HG03565 (cell line): ENCODE measurements at regions not wholly inside any gene's neighbourhood (a gene's known extent, or its start where the extent isn't known, plus 50 kb on each side); places are given as distances from the start of the nearest gene placed in this dataset.
A peak's percentile ranks its signal among the peaks of the same experiment; 100 is the strongest.
"Not testable (repeated sequence)": the region's sequence is repeated elsewhere in the genome, so short reads cannot be mapped to it uniquely, and the experiment has no call there.

Source experiments
- ATAC-seq: cut with Tn5 transposase; IDR thresholded peaks from one replicate; pipeline ENCODE4 v1.9.1; 2021; ENCODE audit warnings: mild to moderate bottlenecking, moderate library complexity; ENCODE audit not compliant: unreplicated experiment

DNA sequence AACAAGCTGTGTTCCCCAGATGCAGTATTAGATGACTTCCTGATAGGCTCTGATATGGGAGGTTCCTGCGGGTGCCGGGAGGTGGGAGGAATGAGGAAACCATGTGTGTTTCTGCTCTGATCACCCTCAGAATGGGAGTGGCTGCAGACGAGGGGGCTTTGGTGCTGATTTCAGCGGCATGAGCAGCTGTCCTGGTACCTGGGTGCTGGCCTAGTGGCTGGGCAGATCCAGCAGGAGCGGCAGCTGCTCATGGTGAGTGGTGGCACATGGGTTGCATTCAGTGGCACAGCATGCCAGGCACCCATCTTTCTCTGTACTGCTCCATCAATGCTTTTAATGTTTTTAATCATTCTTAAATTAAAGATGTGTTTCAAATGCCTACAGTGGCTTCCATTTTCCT lies 177.2 kb upstream of the NETO1 start:
- no peak for ATAC-seq

DNA sequence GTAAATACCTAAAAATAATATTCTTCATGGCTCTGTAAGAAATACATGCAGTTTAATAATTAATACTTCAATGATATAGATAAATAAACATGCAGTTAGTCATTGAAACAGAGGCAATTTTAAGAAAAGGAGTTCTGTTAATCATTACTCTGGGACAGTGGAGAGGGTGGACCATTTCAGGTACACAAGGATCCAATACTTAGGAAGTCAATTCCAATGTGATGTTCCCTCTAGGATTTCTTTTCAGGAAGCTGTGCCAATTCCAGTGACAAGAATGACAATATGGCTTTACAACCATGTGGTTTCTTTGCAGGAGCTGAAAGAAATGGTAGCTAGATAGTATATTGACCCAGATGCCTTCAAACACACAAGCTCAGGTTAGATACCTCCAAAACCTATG lies 175.8 kb upstream of the NETO1 start:
- no peak for ATAC-seq

DNA sequence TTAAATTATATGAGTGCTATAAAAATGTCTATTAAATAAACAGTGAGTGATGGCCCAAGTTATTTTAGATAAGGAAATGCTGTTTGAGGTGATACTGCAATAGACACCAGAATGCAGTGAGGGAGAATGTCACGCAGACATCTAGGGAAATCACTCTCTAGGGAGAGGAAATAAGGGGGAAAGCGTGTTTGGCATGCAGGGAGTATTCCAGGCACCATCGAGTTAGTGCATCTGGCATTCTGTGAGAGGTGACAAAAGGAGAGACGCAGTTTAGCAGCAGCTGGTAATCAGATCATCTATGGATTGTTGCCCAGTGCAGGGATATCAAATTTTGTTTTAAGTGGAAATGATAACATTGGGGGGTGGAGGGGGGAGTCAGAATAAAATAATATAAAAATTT lies 175.4 kb upstream of the NETO1 start:
- no peak for ATAC-seq

DNA sequence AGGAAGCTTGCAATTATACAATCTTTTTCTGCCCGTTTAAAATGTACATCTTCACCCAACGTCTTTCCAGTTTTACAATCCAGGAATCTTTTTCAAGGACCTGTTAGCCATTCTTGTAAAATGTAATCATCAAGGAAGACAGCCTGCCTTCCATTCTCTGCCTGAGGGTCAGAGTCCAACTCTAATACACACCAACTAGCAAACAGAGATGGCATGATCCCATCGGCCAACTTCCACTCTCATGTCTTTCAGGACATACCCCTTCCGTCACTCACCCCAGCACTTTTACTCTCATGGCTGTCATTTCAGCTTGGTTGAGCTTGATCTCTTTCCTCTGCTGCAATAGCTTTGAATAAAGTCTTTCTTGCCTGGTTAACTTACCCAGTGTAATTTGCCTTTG lies 172.5 kb upstream of the NETO1 start:
- no peak for ATAC-seq

DNA sequence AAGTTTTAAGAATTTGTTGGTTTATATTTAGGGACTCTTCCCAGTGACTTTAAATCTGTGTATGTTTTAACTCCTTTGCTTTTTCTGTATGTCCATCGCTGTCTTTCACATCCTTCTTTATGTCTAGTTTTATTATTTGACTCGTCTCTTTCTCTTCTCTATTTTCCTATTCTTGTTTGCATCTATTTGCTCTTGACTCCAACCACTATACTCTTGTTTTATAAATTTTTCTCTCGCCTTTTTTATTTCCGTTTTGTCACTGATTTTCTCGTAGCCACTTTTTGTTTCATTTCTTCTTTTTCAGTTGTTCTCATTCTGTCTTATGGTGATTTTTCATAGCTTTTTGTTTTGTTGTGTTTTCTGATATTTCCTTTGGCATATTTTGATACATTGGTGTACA lies 170.5 kb upstream of the NETO1 start:
- no peak for ATAC-seq

DNA sequence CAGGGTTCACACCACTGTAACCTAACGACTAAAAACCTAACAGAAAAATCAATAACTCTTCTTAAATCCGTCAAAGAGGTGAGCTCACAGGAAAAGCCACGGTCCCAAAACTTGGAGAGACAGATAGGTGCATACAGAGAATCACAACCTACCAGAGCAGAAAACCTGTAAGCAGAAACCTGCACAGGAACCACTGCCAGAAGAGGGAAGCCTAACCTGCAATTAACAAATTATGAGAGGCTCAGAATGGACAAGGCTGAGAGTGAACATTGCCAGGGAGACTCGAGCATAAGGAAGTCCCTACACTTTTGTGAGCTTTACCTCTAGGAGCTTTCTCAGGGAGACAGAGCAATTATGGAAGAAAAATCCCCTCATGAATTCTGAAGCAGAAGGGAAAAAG lies 156.2 kb upstream of the NETO1 start:
- ATAC-seq: no peak

DNA sequence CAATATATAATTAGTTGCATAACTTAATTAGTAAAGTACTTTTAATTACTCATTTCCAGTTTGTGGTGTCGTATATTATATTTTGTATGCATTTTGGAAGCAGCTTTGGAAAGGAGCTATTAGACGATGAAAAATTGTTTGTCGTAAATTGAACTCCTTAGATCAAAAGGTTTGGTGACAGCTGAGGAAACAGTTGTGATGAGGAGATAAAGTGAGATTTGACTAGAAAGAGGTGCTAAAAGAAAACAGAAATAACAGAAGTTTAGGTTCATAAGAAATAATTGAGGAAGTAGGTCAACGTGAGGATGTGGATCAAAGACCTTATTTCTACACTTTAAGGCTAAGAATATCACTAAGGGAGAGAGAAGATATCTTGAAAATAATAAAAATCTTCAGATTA lies 141.9 kb upstream of the NETO1 start:
- ATAC-seq: no peak

DNA sequence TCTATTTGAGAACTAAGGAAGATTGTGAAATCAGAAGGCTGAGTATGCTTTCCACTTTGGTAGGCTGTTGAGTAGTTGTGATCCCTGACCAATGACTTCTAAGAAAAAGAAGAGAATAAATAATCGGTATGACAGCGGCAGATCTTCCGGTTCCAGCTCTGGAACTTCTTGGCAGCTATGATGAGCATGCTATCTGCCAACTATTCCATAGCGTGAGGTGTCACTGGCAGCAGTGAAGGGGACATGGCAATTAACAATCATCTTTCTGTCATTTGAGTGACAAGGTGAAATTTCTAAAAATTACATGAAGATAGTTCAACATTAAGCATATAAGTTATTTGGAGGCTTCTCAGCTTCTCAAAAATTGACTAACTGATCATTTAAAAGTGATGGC lies 140.1 kb upstream of the NETO1 start:
- ATAC-seq: no peak

DNA sequence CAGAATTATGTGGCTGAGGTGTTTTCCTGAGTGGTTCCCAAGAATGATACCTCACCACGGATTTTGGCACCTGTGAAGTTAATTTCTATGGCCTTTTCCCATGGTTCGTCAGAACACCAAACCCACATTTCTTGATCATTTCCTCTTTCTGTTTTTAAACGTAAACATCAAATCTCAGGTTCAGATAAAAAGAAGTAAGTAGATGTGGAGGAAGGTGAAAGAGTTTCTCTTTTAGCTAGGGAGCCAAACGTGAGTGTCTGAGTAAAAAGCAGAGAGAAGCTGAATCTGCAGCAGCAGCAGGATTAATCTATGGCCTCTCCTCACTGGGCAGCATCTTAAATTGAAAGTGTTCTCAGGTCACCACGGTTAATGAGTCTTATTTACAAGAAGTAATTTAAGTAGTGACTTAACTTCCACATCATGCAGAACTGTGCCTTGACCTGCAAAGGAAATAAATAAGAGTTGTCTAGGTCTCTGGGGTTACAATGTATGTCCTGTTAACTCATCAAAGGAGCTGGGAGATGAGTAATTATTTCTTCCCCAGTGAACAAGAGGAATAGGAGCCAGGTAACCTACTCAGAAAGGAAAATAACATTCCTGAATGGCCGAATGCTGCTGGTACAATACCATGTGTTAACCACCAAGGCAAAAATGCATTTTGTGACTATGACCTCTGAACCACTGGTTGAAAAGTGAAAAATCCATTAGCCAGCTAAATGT lies 139.6 kb upstream of the NETO1 start:
- ATAC-seq: peak; percentile 62

DNA sequence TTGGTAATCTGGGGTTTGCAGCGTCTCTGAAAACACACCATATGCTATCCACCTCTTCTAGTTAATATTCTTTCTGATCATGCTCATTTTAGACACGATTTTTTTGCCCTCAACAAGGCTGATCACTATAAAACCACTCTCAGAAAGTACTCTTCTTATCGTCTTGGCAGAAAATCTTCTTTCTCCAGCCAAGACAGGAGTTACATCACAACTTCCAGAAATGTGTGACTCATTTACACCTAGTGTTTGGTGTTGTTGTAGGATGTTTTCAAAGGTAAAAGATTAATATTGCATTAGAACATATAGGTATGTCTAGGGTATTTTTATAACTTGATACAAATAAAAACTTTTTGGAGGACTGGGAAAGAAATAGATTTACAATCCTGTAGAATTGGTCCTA lies 138.5 kb upstream of the NETO1 start:
- ATAC-seq: no peak

DNA sequence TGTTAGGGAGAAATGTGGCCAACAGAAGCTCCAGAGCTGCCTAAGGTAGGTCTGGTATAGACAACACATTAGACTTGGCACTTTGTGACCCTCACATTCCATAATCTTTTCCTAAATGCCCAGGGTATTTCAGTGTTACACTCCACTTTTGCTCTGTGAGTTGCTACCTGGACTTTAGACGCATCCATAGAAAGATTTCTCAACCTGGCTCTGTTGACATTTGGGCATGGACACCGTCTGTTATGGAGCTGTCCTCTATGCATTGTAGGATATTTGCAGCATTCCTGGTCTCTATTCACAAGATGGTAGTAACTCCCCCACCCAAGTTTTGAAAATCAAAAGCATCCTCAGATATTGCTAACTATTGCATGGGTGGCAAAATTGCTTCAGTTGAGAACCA lies 136.5 kb upstream of the NETO1 start:
- no peak for ATAC-seq

DNA sequence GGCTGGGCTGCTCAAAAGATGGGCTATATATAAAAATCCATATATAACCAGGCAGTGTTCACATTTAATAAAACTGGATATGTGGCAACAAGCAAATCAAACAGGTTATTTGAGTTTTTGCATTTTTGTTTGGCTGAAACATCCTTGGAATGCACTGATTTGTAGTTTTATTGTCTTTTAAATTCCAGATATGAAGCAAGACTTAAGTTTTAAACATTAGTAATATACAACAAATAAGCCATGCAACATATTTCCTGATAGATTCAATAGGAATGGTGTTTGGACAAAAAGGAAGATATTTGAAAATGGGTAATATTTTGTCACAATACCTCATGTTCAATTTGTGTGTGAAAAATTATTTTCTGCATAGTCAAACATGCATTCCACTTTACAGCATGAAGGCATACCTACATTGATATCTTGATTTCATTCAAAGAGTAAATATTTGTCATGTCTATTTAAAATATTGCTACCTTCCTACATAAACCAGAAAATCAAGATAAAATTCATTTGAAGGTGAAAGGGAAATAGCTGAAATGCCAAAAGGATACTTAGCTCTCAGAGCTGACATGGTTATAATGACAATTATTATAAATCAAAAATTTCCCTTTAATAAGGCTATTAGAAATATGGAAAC lies 132.3 kb upstream of the NETO1 start:
- no peak for ATAC-seq

DNA sequence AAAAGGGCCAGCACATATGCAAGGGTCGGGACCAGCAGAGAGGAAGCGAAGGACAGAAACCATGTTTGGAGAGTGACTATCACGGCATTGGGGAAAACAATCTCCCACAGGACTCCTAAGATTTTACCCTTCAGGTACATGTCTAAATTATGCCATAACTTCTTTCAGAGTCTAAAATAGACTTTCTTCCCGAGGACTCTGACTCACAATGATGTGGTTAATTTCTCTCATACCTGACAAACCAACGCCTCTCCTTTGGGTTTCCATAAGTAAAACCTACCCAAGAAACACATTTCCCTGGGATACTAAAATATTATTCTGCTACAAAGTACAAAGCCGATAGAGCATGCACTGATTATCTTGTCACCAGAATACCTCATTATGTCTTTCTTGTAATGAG lies 127.8 kb upstream of the NETO1 start:
- no peak for ATAC-seq

DNA sequence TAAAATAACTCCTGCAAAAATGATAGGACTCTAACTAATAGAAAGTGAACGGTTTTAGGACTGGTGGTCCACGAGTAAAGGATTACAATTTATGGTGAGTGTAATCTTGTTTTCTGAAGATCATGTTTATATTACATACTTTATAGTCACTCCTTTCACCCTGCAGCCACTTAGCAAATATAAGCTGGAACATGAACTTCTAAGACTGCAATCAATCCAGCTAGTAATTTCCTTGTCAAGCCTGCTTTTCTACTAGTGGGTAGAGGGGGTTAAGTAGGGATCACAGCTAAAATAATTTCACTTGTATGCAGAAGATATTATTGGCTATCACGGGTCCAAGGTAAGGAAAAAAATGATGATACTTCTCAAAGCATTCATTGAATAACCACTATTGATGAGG lies 125.5 kb upstream of the NETO1 start:
- no peak for ATAC-seq

DNA sequence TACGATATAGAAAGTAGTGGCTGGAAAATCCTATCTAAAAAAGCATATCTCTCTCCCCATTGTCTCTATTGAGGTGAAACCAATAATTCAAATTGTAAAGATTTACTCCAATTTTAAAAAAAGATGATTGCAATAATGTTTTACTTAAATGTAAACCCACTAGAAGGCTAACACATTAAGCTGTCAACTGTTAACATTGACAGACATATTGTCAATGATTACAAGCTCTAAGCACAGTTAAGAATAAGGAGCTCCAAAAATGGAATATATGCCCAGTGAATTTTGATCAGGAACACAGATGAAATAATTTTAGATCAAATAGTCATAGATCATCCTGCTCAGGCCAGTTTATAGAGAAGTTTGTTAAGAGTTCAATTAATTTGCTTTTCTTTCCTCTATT lies 123.6 kb upstream of the NETO1 start:
- no peak for ATAC-seq

DNA sequence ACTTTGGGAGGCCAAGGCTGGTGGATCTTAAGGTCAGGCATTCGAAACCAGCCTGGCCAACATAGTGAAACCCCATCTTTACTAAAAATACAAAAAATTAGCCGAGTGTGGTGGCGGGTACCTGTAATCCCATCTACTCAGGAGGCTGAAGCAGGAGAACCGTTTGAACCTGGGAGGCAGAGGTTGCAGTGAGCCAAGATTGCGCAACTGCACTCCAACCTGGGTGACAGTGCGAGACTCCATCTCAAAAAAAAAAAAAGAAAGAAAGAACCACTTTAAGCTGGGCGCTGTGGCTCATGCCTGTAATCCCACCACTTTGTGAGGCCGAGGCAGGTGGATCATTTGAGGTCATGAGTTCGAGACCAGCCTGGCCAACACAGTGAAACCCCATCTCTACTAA lies 119.8 kb upstream of the NETO1 start:
- ATAC-seq: not testable (repeated sequence)

DNA sequence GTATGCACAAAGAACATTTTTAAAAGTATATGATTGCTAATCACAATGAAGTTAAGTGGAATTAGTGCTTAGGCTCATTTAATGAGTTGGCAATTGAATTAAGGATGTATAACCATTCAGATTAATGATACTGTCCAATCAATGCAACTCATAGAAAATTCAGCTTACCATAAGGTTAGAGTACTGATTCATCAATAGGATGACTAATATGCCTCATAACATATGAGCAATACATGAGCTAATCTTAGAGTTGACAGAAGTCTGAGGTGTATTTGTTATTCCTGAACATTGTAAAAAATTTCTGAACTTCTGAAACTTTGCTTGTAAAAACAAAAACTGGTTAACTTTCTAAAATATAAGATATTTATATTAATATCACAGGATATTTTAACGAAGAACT lies 118.3 kb upstream of the NETO1 start:
- peak; percentile 57 for ATAC-seq

DNA sequence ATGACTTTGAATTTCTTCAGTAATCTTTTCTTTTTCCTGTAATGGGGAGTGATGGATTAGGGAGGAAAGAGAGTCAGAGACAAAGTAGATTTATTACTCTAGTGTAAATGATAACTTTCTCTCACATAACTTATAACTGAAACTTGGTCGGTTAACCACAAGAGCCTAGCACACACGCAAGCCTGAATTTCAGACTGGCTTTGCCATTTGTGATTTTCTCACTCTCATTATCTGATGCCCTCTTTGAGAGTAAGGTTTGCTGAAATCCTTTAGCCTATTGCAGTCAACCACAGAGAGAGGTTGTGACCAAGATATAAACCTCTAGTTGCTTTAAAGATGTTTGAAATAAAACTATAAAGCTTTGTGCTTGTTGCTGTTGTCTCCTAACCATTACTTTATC lies 117.9 kb upstream of the NETO1 start:
- ATAC-seq: peak; percentile 80

DNA sequence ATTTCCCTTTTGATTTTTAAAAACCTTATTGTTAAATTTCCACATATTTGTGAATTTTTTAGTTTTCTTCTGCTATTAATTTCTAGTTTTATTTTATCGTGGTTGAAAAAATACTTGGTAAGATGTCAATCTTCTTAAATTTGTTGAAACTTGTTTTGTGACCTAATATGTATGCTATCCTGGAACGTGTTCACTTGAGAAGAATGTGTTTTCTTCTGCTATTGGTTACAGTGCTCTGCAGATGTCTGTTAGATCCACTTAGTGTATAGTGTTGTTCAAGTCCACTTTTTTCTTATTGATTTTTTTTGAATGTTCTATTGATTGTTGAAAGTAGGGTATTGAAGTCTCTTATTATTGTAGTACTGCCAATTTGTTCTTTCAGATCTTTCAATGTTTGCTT lies 116.5 kb upstream of the NETO1 start:
- no peak for ATAC-seq

DNA sequence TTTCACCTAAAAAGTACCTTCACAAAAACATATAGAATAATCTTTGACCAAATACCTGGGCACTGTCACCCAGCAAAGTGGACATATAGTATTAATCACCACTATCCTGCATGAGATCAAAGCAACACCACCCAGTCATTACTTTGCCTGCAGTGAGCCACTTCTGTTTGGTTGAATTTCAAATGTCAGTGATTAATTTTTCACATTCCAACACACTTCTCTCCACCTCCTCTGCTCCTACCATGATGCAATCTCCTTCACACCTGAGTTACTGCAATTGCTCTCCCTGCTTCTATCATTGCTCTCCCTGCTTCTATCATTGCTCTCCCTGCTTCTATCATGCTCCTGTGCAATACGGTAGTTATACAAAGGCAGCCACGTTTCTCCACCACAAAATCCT lies 106.1 kb upstream of the NETO1 start:
- ATAC-seq: no peak

DNA sequence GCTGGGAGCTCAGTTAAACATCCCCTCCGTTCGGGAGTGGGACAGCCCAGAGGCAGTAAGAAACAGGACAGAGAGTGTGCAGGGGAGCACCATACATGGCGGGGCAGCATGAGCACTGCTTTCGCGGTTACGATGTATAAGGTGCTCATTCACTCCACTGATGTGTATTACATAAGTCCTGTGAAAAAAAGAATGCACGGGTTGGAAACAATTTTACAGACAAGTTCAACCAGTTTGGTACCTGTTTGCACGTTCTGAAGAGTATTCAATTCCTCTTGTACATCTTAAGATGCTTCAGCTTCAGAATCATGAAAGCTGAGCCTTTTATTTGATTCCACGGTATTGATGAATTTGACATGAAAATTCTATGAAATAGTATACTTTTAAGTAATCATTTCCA lies 97.8 kb upstream of the NETO1 start:
- ATAC-seq: no peak

DNA sequence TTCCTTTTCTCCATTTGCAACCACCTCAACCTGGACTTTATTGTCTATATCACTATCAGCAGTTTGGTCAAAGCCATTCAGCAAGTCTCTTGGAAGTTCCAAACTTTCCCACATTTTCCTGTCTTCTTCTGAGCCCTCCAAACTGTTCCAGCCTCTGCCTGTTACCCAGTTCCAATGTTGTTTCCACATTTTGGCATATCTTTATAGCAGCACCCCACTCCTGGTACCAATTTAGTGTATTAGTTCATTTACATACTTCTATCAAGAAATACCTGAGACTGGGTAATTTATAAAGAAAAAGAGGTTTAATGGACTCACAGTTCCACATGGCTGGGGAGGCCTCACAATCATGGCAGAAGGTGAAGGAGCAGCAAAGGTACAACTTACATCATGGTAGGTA lies 90.4 kb upstream of the NETO1 start:
- ATAC-seq: not testable (repeated sequence)

DNA sequence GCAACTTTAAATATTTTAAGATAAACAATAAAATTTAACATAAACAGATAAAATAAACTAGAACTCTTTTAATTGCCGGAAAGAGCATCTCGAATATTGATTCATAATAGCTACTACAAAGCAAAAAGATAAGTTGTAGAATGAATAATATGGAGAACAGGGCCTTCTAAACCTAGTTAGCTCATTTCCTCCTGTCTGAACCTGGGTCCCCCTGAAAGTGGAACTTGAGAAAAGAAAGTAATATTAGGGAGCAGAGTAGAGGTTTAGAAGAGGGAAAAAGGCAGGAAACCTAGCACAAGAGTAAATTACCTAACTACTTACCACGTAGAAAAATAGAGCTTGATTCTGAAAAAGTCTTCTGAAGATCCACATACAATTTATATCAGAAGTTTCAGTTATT lies 80.7 kb upstream of the NETO1 start:
- ATAC-seq: no peak
